Adrenal gland (tissue), 9 donors: ENCODE measurements at regions not wholly inside any gene's neighbourhood (a gene's known extent, or its start where the extent isn't known, plus 50 kb on each side); places are given as distances from the start of the nearest gene placed in this dataset.

Source experiments
- DNase-seq, 7 donors: peaks; one replicate each; pipeline ENCODE4 v3.0.0-alpha.2; 2019 to 2020
- H3K27ac ChIP-seq, 5 donors: fragments of 200-600 bp; sonication (generic) in 4 of 5; 1 replicate in 3 of 5; 2 replicates in 2 of 5; pipeline versions ENCODE4 v1.5.1 to v1.8.0; 2016 to 2020; ENCODE audit warnings: mild to moderate bottlenecking in 1 of 5
- H3K27me3 ChIP-seq: fragments of 200-600 bp; 2 replicates; pipeline ENCODE4 v1.8.0; 2021
- H3K36me3 ChIP-seq, 2 donors: fragments of 200-600 bp; replicated peaks in 1 of 2; 1 replicate in 1 of 2; 2 replicates in 1 of 2; pipeline versions ENCODE4 v1.5.1 to v1.8.0; 2018 to 2022
- H3K4me1 ChIP-seq, 2 donors: fragments of 200-600 bp; replicated peaks in 1 of 2; 1 replicate in 1 of 2; 2 replicates in 1 of 2; pipeline versions ENCODE4 v1.5.1 to v1.8.0; 2018 to 2021
- H3K4me3 ChIP-seq, 4 donors: fragments of 200-600 bp; sonication (generic) in 3 of 4; one replicate each; pipeline ENCODE4 v1.5.1; 2016 to 2018
- H3K9me3 ChIP-seq, 3 donors: fragments of 200-600 bp; sonication (generic) in 1 of 3; replicated peaks in 1 of 3; 1 replicate in 2 of 3; 2 replicates in 1 of 3; pipeline versions ENCODE4 v1.5.1 to v1.8.0; 2016 to 2021
- POLR2A ChIP-seq, 2 donors: fragments of 450-650 bp; IDR thresholded peaks; one replicate each; pipeline ENCODE4 v1.6.1; 2017; ENCODE audit warnings: antibody characterized with exemption in 2 of 2, mild to moderate bottlenecking in 2 of 2, moderate library complexity in 1 of 2
- WGBS, 4 donors: extraction: QIAGEN DNeasy Blood & Tissue Kit in 2 of 4; methylation state at CpG; one replicate each; pipeline versions ENCODE4 v1.1.5 to v1.1.7; 2013 to 2017; 5-methylcytosine and 5-hydroxymethylcytosine counted together
- intact Hi-C, 2 donors: fragments of 100-400 bp; cut with DNase I; formaldehyde crosslinking; loops; one replicate each; pipeline versions ENCODE4 v1.14.1 to v1.15.0; 2022 to 2023
- TF ChIP-seq, protein P1 (sequence below), 6 experiments: fragments of 450-650 bp in 4 of 6; fragments of 200-600 bp in 2 of 6; sonication (generic) in 1 of 6; IDR thresholded peaks; 1 replicate in 5 of 6; 2 replicates in 1 of 6; pipeline versions ENCODE4 v1.5.1 to v1.8.0; 2016 to 2021; ENCODE audit warnings: antibody characterized with exemption in 6 of 6, mild to moderate bottlenecking in 2 of 6, moderate library complexity in 1 of 6
- donor health status: healthy with polysubstance abuse.
- donor health status: Bipolar disorder and iron deficiency.
- donor health status: DM: yes; HTN: yes; CAD: no.
- donor health status: DM: no; HTN: no; CAD: no.
- donor health status: DM: no; HTN: no; CAD: no.

DNA sequence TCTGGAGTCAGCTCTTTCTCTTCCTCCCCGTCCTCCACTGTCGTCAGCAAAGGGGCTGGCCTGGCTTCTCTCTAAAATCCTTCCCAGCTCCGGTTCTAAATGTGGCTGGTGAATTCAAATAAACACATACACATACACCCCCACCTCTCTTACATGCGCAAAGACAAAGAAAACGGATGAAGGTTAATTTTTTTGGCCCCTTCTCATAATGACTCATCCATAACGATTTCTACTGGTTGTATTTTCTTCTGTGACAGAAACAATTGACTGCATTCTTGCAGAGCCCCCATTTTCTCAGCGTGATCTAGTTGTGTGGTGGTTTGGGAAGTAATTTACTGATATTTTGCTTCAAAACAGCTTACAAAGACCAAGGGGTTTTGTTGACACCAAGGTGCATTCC is 130.0 kb upstream of the NTM start:
- WGBS, 4 donors, result 59 to 66% (median 63%) methylated on average over 7 of the region's 7 CpGs
- no peak for DNase-seq

DNA sequence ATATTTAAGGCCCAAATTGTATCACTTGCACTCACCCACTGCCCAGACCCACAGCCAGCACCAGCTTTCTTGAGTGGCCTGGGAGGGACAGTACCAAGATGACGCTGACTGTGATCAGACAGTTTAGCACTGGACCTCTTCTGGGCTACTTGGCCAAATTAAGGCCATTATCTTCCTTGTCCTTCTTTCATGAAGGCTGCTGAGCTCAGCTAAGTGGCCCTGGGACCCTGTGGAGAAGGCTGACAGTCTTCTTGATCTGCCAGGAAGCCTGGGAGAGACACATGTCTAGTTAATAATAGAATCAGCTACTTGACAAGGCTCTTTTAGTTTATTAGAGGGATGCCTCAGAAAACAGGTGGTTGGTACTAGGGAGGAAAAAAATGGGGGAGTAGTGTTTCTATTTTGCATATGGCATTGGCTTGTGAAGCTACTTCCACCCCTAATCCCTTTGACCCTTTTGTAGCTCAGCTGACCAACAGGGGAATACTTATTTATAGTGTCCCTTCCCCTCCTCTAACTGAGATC is 127.9 kb upstream of the NTM start:
- Histone ChIP-seq H3K9me3 (no peaks in the 10 kb centered on the region), H3K36me3 (no peaks in the 10 kb centered on the region), H3K4me3 (no peak overlapping the region), H3K27ac (no peak overlapping the region), H3K27me3 (no peaks in the 10 kb centered on the region), H3K4me1 (no peaks in the 10 kb centered on the region)
- WGBS, 4 donors, result 50 to 92% (median 85%) methylated on average over 1 of the region's 1 CpG
- DNase-seq, result no peak
- intact Hi-C loops, result no loop called here
- no peak for TF ChIP-seq POLR2A (IDR thresholded peaks at IDR 0.05)
- TF ChIP-seq, protein P1, sequence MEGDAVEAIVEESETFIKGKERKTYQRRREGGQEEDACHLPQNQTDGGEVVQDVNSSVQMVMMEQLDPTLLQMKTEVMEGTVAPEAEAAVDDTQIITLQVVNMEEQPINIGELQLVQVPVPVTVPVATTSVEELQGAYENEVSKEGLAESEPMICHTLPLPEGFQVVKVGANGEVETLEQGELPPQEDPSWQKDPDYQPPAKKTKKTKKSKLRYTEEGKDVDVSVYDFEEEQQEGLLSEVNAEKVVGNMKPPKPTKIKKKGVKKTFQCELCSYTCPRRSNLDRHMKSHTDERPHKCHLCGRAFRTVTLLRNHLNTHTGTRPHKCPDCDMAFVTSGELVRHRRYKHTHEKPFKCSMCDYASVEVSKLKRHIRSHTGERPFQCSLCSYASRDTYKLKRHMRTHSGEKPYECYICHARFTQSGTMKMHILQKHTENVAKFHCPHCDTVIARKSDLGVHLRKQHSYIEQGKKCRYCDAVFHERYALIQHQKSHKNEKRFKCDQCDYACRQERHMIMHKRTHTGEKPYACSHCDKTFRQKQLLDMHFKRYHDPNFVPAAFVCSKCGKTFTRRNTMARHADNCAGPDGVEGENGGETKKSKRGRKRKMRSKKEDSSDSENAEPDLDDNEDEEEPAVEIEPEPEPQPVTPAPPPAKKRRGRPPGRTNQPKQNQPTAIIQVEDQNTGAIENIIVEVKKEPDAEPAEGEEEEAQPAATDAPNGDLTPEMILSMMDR (IDR thresholded peaks at IDR 0.05), result no peak

More for the DNA sequence above, 130.0 kb upstream of the NTM start:
- H3K9me3 ChIP-seq, result no peaks in the 10 kb centered on the region
- no peaks in the 10 kb centered on the region for H3K4me1 ChIP-seq
- H3K4me3 ChIP-seq, result no peak overlapping the region
- no peaks in the 10 kb centered on the region for H3K36me3 ChIP-seq
- no peak overlapping the region for H3K27ac ChIP-seq
- intact Hi-C loops, result no loop called here
- TF ChIP-seq POLR2A (IDR thresholded peaks at IDR 0.05), result no peak
- TF ChIP-seq, protein P1 (IDR thresholded peaks at IDR 0.05), result no peak
- H3K27me3 ChIP-seq, result no peaks in the 10 kb centered on the region

- intact Hi-C loops, result no loop called here
- TF ChIP-seq POLR2A (IDR thresholded peaks at IDR 0.05), result no peak
- no peak overlapping the region for H3K27ac ChIP-seq
Observed at GRCh38 chr11:131246156-131246555, 124.3 kb upstream of the NTM start.

DNA sequence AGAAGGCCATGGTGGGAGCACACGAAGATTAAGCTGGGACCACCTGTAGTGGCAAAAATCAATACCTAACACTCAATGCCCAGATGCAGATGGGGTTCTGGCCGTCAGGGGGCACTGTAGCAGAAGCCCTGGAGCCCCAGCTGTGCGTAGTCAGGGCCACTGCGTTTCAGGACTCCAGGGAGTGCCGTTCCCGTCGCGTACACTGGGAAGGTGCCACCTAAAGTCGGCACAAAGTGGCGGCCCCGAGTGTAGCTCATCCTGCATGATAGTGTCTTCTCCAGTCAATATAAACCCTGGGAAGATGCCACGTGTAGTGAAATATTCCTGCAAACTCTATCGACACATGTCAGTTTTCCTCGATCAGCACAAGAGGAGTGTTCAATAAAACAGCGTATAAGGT is 123.8 kb upstream of the NTM start:
- H3K4me3 ChIP-seq, result no peak overlapping the region
- no peaks in the 10 kb centered on the region for H3K4me1 ChIP-seq
- TF ChIP-seq POLR2A (IDR thresholded peaks at IDR 0.05), result no peak
- TF ChIP-seq, protein P1 (IDR thresholded peaks at IDR 0.05), result peak in 3 of 6 experiments; percentile 23 to 36 (median 28)
- no peaks in the 10 kb centered on the region for H3K9me3 ChIP-seq
- no peaks in the 10 kb centered on the region for H3K36me3 ChIP-seq
- 15 to 18% (median 16%) methylated on average over 15 of the region's 15 CpGs for WGBS, 4 donors
- no peaks in the 10 kb centered on the region for H3K27me3 ChIP-seq
- DNase-seq, result peak in 3 of 7 donors; percentile 16 to 26 (median 25)
- H3K27ac ChIP-seq, result no peak overlapping the region
- intact Hi-C loops, result no loop called here

More at GRCh38 chr11:131246156-131246555, 124.3 kb upstream of the NTM start:
- no peak for DNase-seq
- no peaks in the 10 kb centered on the region for H3K4me1 ChIP-seq
- no peaks in the 10 kb centered on the region for H3K9me3 ChIP-seq
- H3K36me3 ChIP-seq, result no peaks in the 10 kb centered on the region
- 18 to 32% (median 21%) methylated on average over 3 of the region's 3 CpGs for WGBS, 4 donors
- H3K27me3 ChIP-seq, result no peaks in the 10 kb centered on the region
- H3K4me3 ChIP-seq, result no peak overlapping the region

DNA sequence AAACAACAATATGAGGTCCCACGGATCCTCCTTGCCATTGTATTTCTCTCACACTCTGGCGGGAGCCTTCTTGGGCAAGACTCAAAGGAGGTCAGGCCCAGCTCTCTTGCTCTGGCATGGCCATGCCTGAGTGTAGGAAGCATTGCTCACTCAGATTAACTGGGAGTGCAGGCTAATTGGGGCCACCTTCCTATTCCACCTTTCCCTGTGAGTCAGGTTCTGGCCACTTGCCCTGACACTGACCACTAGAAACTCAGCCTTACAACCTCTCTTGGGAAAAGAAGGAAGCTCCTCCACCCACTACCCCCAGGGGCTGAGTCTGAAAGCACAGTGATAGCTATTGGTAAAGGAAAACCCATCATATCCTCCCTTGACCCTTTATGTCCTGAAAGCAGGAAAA is 121.8 kb upstream of the NTM start:
- no peak for TF ChIP-seq POLR2A (IDR thresholded peaks at IDR 0.05)
- TF ChIP-seq, protein P1 (IDR thresholded peaks at IDR 0.05), result no peak
- 55 to 100% (median 90%) methylated on average over 2 of the region's 2 CpGs for WGBS, 4 donors
- no peaks in the 10 kb centered on the region for H3K9me3 ChIP-seq
- no peak overlapping the region for H3K4me3 ChIP-seq
- no peaks in the 10 kb centered on the region for H3K4me1 ChIP-seq
- no peak for DNase-seq
- no peak overlapping the region for H3K27ac ChIP-seq
- H3K36me3 ChIP-seq, result no peaks in the 10 kb centered on the region
- intact Hi-C loops, result no loop called here
- H3K27me3 ChIP-seq, result no peaks in the 10 kb centered on the region
